SK-MEL-5 (cell line): ENCODE measurements at regions not wholly inside any gene's neighbourhood (a gene's known extent, or its start where the extent isn't known, plus 50 kb on each side); places are given as distances from the start of the nearest gene placed in this dataset.
A peak's percentile ranks its signal among the peaks of the same experiment; 100 is the strongest.

Experiments used
- DNase-seq: peaks from one replicate; pipeline ENCODE4 v3.0.0-alpha.2; 2016; ENCODE audit warnings: low read depth, low spot score
- in situ Hi-C: cut with HindIII; loops from 2 replicates; pipeline ENCODE4 v1.10.0; 2016; ENCODE audit warnings: low sequenced_read_pairs, high pct_unique_total_duplicates, low pct_unique_long_range_greater_than_20kb

GRCh38 chr9:88652876-88653275 lies 117.9 kb downstream of the NXNL2 start:
- DNase-seq: no peak

DNA sequence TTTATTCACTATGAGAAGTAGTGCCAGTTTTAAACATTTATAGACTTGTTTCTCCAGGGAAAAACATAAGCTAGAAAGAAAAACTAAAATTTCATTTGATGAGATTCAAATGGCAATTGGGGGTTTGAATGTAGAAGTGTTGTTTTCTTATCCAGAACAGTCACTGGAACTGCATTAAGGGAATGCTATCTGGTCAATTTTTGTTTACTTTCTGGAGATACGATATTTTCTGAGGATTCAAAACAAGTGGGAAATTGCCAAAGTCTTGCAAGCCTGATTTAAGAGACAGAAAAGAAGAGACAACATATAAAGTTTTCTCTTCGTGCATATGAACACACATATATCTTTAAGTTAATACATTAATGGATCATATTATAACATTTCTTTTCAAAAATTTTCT lies 118.4 kb downstream of the NXNL2 start:
- in situ Hi-C loops: no loop called here
- DNase-seq: no peak

More at GRCh38 chr9:88652876-88653275, 117.9 kb downstream of the NXNL2 start:
- in situ Hi-C loops: no loop called here

DNA sequence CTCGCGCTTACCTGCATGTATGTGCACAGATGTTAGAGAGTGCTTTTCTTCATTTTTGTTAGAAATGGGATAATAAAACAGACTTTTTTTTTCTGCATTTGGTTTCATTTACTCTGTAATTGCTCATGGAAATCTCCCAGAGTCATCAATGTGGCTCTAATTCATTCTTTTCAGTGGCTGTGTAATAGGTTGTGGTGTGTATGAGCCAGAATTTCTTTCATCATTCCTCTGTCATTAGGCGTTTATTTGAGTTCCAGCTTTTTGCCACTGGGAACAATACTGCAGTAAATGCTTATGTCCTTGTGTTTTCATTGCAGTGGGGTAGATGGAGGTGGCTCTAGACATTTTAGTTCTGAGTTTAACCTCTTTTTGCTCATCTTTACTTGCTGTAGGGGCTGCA lies 118.9 kb downstream of the NXNL2 start:
- in situ Hi-C loops: no loop called here
- DNase-seq: no peak

DNA sequence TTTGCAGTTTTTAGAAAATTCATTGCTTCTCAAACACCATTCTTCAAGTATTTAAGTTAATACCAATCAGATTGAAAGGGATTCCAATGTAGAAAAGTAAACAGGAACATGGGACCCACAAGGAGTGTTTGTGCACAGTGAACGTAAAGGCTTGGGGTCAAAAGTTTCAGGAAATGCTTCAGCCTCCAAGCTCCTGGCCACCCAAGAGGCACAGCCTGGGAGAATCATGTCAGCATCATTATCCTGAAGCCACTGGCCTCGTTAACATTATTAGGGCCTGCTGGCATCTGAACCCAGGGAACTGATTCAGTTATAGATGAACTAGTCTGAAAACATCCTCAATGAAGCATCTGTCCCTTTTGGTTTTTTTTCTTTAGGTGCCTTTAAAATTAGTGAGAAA lies 122.9 kb downstream of the NXNL2 start:
- DNase-seq: no peak

DNA sequence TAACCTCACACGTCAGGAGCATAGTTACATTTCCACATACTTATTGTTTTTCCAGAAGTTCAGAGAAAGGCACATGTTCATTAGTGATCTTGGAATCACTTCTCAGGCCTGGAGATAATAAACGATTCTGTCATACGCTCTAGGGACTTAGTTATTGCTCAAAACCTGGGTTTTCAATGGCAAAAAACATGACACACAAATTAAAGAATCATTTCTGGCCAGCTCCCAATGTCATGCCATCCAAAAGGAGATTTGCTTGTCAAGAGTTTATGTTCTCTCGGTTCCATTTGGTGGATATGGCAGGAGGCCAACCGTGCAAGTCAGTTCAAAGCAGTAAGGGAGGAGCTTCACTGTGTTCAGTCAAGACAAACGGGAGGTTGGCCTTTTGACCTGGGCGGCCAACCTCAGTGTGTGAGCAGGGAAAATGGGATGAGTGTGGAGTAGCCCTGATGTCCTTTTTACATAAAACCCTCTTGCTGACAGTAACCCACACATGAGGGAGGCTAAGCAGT lies 123.4 kb downstream of the NXNL2 start:
- DNase-seq: no peak
- in situ Hi-C loops: no loop called here

More for the DNA sequence above, 122.9 kb downstream of the NXNL2 start:
- in situ Hi-C loops: no loop called here

- DNase-seq: no peak
- in situ Hi-C loops: no loop called here
These were observed 124.1 kb downstream of the NXNL2 start for GRCh38 chr9:88659126-88659525.

GRCh38 chr9:88660611-88661010 lies 125.6 kb downstream of the NXNL2 start:
- in situ Hi-C loops: no loop called here
- peak; percentile 49 for DNase-seq

DNA sequence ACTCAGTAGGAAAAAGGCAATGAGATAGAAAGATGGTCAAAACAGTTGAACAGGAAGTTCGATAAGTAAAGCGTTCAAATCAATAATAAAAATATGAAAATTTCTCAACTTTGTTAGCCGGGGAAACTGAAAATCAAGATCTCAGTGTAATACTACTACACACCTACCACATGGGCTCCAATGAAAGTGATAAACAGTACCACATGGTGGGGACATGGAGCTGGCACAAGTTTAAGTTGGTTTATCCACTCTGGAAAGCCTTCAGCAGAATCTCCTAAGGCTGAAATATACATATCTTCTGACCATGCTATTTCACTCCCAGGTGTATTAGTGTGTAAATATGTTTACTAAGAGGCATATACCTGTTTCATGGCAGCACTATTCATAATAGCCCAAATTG lies 126.8 kb downstream of the NXNL2 start:
- in situ Hi-C loops: no loop called here

DNA sequence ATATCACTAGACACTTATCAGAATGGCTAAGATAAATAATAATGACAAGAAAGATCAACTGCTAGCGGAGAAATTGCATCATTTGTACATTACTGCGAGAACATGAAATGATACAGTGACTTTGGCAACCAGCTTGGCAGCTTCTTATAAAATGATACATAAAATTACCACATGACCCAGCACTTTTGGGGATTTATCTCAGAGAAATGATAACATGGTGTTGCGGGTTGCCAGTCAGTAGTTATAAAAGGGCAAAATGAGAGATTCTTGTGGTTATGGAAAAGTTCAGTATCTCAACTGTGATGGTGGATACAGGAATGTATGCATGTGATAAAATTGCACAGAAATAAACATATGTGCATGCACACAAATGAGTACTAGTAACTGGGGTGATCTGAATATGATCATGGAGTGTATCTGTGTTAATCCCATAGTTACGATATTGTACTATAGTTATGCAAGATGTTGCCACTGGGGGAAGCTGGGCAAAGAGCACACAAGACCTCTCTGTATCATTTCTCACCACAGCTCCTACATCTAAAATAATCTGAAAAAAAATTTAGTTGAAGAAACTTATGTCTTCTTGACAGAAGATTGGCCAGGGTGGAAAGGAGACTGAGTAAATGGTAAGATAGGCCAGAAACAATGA lies 128.9 kb downstream of the NXNL2 start:
- in situ Hi-C loops: no loop called here
- DNase-seq: no peak

More for the DNA sequence above, 126.8 kb downstream of the NXNL2 start:
- no peak for DNase-seq

- in situ Hi-C loops: no loop called here
- DNase-seq: no peak
These were observed 129.8 kb downstream of the NXNL2 start for GRCh38 chr9:88664773-88665172.

GRCh38 chr9:88672874-88673689 lies 138.1 kb downstream of the NXNL2 start:
- DNase-seq: no peak

GRCh38 chr9:88673886-88674285 lies 138.9 kb downstream of the NXNL2 start:
- no peak for DNase-seq
- in situ Hi-C loops: no loop called here

More at GRCh38 chr9:88672874-88673689, 138.1 kb downstream of the NXNL2 start:
- in situ Hi-C loops: no loop called here

DNA sequence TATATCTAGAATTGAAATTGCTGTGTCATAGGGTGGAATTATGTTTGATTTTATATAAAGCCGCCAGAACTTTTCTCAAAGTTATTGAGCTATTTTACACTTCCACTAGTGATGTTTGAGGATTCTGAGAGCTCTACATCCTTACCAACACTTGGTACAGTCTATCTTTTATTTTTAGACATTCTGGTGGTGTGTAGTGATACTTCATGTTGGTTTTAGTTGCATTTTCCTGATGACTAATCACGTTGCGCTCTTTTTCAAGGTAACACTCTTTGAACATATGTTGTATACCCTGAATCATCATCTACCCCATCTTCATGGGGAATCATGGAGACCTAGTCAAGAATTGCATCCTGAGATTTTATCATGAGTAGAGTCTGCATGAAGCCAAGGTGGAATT lies 141.7 kb downstream of the NXNL2 start:
- in situ Hi-C loops: no loop called here

DNA sequence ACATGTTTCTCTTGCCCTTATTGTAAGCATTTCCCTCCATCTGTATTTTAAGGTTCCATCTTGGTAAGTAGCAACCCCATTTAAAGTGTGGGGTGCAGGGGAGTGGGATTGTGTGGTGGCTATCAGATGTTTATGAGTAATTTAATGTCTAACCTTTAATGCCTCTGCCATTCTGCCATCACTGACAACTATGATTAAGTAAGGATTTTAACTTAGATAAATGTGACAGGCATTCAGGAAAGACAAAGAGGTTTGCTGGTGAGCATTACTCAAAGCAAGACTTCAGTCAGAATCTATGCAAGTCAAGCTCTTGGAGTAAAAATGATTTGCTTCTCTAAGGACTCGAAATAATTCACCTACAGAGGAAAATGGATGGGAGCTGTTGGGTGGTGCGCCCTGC lies 143.0 kb downstream of the NXNL2 start:
- in situ Hi-C loops: no loop called here

More for the DNA sequence above, 141.7 kb downstream of the NXNL2 start:
- DNase-seq: no peak

DNA sequence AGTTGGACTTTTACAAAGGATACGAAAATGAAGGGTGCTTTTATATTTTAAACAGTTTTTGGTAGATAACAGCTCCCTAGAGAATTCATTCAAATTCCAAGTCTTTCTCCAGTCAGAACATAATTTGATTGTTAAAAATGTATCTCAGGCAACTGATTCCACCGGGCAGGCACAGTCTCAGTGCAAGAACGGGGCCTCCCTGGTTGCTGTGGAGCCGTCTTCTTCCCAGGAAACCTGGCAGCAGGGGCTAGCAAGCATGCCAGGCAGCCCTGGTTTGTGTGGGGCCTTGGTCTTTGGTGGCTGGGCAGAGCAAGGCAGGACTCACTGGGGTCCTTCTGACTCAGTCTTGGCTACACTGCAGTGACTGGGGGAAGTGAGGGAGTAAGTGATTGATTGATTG lies 143.5 kb downstream of the NXNL2 start:
- in situ Hi-C loops: no loop called here
- no peak for DNase-seq

More for the DNA sequence above, 143.0 kb downstream of the NXNL2 start:
- DNase-seq: no peak

GRCh38 chr9:88680041-88680440 lies 145.1 kb downstream of the NXNL2 start:
- DNase-seq: no peak
- in situ Hi-C loops: no loop called here

GRCh38 chr9:88680505-88681160 lies 145.7 kb downstream of the NXNL2 start:
- no peak for DNase-seq

DNA sequence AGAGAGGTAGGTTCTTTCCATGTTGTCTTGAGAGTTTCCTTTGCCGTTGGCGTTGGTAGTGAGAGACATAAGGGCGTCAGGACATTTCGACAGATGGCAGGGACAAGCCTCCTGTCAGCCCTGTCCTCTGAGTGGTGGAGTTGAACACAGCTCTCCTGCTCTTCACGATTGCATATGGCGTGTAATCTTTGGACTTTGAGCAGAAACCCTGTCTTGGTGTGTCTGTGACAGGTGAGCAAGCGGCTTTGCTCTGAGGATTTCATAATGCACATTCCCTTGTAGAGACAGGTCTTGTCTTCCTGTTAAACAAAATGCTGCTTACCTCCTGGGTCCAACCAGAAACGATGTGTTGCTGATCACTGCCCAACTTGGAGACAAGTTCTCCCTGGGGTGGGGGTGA lies 146.5 kb downstream of the NXNL2 start:
- DNase-seq: no peak

More at GRCh38 chr9:88680505-88681160, 145.7 kb downstream of the NXNL2 start:
- in situ Hi-C loops: no loop called here

More for the DNA sequence above, 146.5 kb downstream of the NXNL2 start:
- in situ Hi-C loops: no loop called here
